ENCODE measurements at regions not wholly inside any gene's neighbourhood (a gene's known extent, or its start where the extent isn't known, plus 50 kb on each side); places are given as distances from the start of the nearest gene placed in this dataset.
A peak's percentile ranks its signal among the peaks of the same experiment; 100 is the strongest.

DNA sequence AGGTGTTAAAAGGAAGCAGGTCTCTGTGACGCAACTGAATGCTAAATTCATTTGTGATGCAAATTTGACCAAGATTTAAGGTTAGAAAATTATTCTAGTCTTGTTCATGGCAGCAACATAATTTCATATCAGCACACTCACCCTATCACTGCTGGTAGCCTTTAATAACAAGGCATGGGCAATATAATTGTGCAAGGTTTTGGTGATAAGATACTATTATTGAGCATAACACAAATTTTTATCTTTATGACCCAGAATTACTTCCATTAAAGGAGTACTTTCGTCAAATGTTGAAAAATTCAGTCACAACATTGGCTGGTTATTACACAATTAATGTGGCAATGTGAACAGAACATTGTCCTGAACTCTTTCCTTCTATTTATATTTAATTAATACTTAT, 96.0 kb upstream of the PAM start:
- no peak overlapping the region for H3K4me3 ChIP-seq
- no peaks in the 10 kb centered on the region for H3K36me3 ChIP-seq
- TF ChIP-seq, protein P1, sequence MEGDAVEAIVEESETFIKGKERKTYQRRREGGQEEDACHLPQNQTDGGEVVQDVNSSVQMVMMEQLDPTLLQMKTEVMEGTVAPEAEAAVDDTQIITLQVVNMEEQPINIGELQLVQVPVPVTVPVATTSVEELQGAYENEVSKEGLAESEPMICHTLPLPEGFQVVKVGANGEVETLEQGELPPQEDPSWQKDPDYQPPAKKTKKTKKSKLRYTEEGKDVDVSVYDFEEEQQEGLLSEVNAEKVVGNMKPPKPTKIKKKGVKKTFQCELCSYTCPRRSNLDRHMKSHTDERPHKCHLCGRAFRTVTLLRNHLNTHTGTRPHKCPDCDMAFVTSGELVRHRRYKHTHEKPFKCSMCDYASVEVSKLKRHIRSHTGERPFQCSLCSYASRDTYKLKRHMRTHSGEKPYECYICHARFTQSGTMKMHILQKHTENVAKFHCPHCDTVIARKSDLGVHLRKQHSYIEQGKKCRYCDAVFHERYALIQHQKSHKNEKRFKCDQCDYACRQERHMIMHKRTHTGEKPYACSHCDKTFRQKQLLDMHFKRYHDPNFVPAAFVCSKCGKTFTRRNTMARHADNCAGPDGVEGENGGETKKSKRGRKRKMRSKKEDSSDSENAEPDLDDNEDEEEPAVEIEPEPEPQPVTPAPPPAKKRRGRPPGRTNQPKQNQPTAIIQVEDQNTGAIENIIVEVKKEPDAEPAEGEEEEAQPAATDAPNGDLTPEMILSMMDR (IDR thresholded peaks at IDR 0.05; ENCODE audit: low read depth, low read length): no peak
- H3K9me3 ChIP-seq (ENCODE audit: low read depth): no peaks in the 10 kb centered on the region
- H3K27ac ChIP-seq: no peak overlapping the region
- peaks cover 2% of the 10 kb centered on the region for H3K4me1 ChIP-seq (ENCODE audit: low read depth)
- H3K27me3 ChIP-seq: no peaks in the 10 kb centered on the region
- no peak for DNase-seq (ENCODE audit: low read depth in 1 of 2, low spot score in 1 of 2)

DNA sequence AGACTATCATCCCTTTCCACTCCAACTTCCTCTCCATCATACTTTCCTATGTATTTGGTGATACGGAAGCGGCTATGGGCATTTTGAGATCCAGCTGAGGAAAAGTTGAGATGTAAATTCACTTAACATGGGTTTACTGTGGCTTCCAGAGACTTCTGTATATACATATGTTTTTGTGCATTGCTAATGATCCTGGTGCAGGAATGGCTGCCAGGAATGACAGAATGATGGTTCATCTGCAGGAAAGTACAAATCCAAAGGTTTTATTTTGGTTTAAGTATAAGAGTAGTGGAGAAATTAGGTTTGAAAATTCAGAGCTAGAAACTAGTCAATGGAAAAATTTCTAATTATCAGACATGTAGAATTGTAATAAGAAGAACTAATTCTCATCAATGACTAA, 95.0 kb upstream of the PAM start:
- H3K9me3 ChIP-seq (ENCODE audit: low read depth): no peaks in the 10 kb centered on the region
- H3K27ac ChIP-seq: no peak overlapping the region
- no peaks in the 10 kb centered on the region for H3K27me3 ChIP-seq
- no peak for DNase-seq (ENCODE audit: low read depth in 1 of 2, low spot score in 1 of 2)
- H3K4me3 ChIP-seq: no peak overlapping the region
- peaks cover 2% of the 10 kb centered on the region for H3K4me1 ChIP-seq (ENCODE audit: low read depth)
- TF ChIP-seq, protein P1 (IDR thresholded peaks at IDR 0.05; ENCODE audit: low read depth, low read length): no peak
- H3K36me3 ChIP-seq: no peaks in the 10 kb centered on the region

DNA sequence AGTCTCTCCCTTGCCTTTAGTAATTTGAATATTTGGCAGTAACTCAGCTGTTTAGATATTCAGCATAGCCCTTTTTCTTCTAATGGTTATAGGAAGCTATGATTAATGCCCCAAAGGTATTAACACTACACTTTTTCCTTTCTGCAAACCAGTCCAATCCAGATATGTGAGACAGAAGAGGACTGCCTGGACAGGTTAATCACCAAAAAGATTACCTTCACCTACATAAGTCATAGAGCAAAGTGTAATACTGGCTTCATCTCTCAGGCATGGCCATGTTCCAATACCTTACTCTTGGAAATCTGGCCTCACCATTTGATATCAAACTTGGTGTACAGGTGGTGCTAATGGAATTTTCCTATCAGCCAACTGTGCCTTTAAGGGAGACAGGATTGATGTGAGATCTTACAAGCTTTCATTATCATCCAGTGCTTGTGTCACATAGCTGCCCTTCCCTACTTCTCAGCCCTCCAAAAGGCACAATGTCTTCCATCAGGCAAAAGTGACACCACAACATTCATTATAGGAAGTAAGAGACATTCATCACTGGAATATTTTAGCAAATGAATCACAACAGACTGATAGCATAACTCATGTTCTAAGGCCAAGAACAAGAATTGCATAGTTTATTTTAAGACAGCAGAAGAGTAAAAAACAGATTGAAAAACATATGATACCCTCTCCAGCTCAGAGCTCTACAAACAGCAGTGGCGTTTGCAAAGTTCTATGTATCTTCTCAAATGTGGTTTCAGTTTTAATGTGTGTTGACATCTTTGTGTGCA, 91.2 kb upstream of the PAM start:
- no peaks in the 10 kb centered on the region for H3K4me1 ChIP-seq (ENCODE audit: low read depth)
- no peak overlapping the region for H3K4me3 ChIP-seq
- no peaks in the 10 kb centered on the region for H3K9me3 ChIP-seq (ENCODE audit: low read depth)
- no peaks in the 10 kb centered on the region for H3K36me3 ChIP-seq
- H3K27ac ChIP-seq: no peak overlapping the region
- DNase-seq (ENCODE audit: low read depth in 1 of 2, low spot score in 1 of 2): no peak
- no peaks in the 10 kb centered on the region for H3K27me3 ChIP-seq
- TF ChIP-seq, protein P1 (IDR thresholded peaks at IDR 0.05; ENCODE audit: low read depth, low read length): no peak

DNA sequence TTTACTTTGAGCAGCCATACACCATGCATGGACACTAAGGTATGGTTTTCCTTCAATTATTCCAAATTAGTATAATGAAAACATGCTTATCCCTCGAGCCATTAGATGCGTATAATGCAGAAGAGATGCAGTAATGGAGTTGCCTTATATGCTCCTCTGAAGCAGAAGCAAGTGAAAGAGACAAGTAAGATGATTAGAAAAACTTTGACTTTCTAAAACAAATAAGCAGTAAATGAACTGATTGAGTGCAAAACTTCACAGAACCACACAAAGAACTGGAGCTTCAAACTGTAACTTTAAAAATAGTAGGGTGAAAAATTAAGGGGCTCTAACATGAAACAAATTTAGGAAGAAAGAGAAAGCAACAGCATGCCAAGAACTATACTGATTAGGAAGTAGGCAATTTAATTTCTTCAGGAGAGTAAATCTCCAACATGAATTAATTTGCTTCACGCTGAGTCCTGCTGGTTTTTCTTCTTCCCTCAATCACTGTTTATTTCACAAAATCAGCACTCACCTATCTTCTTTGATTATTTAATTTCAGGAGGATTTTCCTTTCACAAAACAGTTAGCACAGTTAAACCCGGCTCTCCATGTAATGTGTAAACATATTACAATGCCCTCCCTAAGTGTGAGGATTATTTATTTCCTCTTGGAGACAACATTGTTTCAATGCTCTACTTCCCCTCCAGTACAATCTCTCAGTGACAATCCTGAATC, 90.3 kb upstream of the PAM start:
- no peak for DNase-seq (ENCODE audit: low read depth in 1 of 2, low spot score in 1 of 2)
- no peaks in the 10 kb centered on the region for H3K4me1 ChIP-seq (ENCODE audit: low read depth)
- H3K36me3 ChIP-seq: no peaks in the 10 kb centered on the region
- TF ChIP-seq, protein P1 (IDR thresholded peaks at IDR 0.05; ENCODE audit: low read depth, low read length): no peak
- no peak overlapping the region for H3K27ac ChIP-seq
- H3K4me3 ChIP-seq: no peak overlapping the region
- no peaks in the 10 kb centered on the region for H3K27me3 ChIP-seq
- H3K9me3 ChIP-seq (ENCODE audit: low read depth): no peaks in the 10 kb centered on the region

DNA sequence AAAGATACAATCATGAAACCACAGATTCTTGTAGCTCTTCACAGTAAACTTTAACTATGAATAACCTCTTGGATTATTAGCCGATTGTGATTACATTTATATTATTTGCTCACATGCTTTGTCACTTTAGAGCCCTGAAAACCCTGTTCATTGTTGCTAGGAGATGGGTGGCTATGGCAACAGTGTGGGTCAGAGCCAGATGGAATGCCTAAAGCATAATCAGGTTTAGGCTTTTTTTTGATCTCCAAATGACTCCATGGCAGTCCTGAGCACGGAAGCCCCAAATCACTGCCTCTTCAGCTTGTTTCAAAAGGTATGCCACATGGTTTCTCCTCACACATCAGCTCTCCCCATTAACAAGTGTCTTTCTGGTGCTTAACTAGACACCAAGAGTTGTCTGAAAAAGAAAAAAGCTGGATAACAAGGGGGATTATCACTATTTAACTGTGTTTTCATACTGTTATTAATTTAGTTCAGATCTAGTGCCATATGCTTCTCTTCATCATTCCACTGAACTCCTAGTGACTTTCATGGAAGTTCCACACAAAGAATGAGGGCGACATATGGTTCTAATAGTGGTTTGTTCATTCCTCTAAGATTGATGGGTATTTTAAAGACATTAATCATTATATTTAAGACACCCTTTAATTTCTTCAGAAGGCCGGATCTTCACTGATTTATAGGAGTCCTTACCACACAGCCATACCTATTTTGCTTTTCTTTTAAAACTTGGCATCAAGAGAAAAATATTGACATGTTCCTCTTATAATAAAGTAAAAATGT, 88.8 kb upstream of the PAM start:
- peak in 1 of 2 donors; percentile 3 for DNase-seq (ENCODE audit: low read depth in 1 of 2, low spot score in 1 of 2)
- no peak overlapping the region for H3K4me3 ChIP-seq
- TF ChIP-seq, protein P1 (IDR thresholded peaks at IDR 0.05; ENCODE audit: low read depth, low read length): no peak
- no peak overlapping the region for H3K27ac ChIP-seq
- no peaks in the 10 kb centered on the region for H3K9me3 ChIP-seq (ENCODE audit: low read depth)
- no peaks in the 10 kb centered on the region for H3K36me3 ChIP-seq
- no peaks in the 10 kb centered on the region for H3K27me3 ChIP-seq
- no peaks in the 10 kb centered on the region for H3K4me1 ChIP-seq (ENCODE audit: low read depth)

Data from cardiac muscle cell (in vitro differentiated cells and primary cell).